Tibial nerve (tissue), 4 donors: ENCODE measurements at regions not wholly inside any gene's neighbourhood (a gene's known extent, or its start where the extent isn't known, plus 50 kb on each side); places are given as distances from the start of the nearest gene placed in this dataset.

Source experiments
- EP300 ChIP-seq, 2 donors: sonication (generic); formaldehyde crosslinking; IDR thresholded peaks; one replicate each; pipeline ENCODE4 v1.6.1; 2017; ENCODE audit warnings: antibody characterized with exemption in 2 of 2, mild to moderate bottlenecking in 1 of 2
- POLR2A ChIP-seq, 2 donors: fragments of 450-650 bp; IDR thresholded peaks; one replicate each; pipeline ENCODE4 v1.6.1; 2017; ENCODE audit warnings: antibody characterized with exemption in 2 of 2, mild to moderate bottlenecking in 2 of 2, moderate library complexity in 2 of 2
- TF ChIP-seq, protein P1 (sequence below), 5 experiments: fragments of 200-600 bp in 3 of 5; fragments of 450-650 bp in 2 of 5; sonication (generic) in 3 of 5; IDR thresholded peaks; one replicate each; pipeline ENCODE4 v1.5.1; 2016 to 2019; ENCODE audit warnings: antibody characterized with exemption in 5 of 5, mild to moderate bottlenecking in 3 of 5, moderate library complexity in 2 of 5

- TF ChIP-seq, protein P1, sequence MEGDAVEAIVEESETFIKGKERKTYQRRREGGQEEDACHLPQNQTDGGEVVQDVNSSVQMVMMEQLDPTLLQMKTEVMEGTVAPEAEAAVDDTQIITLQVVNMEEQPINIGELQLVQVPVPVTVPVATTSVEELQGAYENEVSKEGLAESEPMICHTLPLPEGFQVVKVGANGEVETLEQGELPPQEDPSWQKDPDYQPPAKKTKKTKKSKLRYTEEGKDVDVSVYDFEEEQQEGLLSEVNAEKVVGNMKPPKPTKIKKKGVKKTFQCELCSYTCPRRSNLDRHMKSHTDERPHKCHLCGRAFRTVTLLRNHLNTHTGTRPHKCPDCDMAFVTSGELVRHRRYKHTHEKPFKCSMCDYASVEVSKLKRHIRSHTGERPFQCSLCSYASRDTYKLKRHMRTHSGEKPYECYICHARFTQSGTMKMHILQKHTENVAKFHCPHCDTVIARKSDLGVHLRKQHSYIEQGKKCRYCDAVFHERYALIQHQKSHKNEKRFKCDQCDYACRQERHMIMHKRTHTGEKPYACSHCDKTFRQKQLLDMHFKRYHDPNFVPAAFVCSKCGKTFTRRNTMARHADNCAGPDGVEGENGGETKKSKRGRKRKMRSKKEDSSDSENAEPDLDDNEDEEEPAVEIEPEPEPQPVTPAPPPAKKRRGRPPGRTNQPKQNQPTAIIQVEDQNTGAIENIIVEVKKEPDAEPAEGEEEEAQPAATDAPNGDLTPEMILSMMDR (IDR thresholded peaks at IDR 0.05): no peak
- TF ChIP-seq POLR2A (IDR thresholded peaks at IDR 0.05) (no peak), EP300 (IDR thresholded peaks at IDR 0.05) (no peak)
Measured at GRCh38 chr9:89706731-89707191, 101.9 kb downstream of the GADD45G start.
